GM19324 (cell line): ENCODE measurements at regions not wholly inside any gene's neighbourhood (a gene's known extent, or its start where the extent isn't known, plus 50 kb on each side); places are given as distances from the start of the nearest gene placed in this dataset.
"Not testable (repeated sequence)": the region's sequence is repeated elsewhere in the genome, so short reads cannot be mapped to it uniquely, and the experiment has no call there.

Experiments
- ATAC-seq: cut with Tn5 transposase; IDR thresholded peaks from one replicate; pipeline ENCODE4 v1.9.1; 2021; ENCODE audit warnings: mild to moderate bottlenecking, moderate library complexity; ENCODE audit not compliant: unreplicated experiment, low FRiP score

DNA sequence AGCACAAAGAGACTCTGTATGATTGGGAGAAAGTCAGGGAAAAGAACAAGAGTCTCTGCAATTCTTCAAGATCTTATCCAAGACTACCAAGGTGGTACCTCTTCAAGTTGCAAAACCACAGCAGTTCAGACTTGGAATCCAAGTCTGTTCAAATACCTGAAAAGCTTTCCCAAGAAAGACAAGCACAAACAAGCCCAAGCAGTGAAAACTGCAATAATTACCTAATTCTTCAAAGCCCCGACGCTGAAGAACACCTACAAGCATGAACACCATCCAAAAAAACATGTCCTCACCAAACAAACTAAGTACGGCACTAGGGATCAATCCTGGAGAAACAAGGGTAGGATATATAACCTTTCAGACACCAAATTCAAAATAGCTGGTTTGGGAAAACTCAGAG, 299.3 kb upstream of the ALCAM start:
- no peak for ATAC-seq

DNA sequence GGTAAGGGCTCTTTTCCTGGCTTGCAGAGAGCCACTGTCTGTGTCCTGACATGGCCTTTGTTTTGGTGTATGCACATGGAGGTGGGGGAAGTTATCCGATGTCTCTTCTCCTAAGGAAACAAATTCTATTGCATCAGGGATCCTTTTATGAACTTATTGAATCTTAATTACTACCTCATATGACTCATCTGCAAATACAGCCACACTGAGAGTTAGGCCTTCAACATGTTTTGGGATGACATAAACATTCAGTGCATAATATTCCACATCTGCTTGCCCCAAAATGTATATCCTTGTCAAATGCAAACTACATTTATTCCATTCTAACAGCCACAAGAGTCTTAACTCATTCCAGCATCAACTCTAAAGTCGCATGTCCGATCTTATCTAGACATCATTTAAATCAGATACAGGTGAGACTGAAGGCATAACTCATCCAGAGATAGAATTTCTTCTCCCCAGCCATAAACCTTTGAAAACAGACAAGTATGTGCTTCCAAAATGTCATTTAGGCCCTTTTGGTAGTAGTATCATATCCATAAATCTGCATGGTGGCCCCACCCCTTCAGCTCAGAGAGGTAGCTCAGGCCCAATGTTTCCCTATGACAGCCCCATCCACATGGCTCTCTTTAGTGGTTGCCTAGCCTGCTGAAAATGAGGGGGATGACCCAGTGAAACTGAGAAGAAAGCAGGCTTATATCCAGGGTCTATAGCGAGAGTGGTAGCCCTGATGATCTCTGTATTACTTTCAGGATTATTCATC, 289.5 kb upstream of the ALCAM start:
- ATAC-seq: no peak

DNA sequence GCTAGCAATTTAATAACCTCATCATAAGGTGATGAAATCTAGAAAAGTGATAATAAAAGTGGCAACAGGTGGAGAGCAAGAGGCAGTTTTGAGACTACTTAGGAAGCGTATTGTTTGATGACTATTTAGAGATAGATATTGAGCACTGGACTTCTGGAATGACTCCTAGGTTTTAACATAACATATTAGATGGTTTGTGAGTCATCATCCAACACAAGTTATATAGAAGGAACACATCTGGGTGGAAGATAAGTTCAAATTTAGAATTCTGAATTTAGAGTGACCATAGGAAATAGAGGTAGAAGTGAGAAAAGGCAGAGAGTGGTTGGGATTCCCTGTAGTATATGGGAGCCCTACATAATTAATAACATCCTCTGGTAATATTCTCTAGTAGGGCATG, 282.8 kb upstream of the ALCAM start:
- ATAC-seq: no peak

DNA sequence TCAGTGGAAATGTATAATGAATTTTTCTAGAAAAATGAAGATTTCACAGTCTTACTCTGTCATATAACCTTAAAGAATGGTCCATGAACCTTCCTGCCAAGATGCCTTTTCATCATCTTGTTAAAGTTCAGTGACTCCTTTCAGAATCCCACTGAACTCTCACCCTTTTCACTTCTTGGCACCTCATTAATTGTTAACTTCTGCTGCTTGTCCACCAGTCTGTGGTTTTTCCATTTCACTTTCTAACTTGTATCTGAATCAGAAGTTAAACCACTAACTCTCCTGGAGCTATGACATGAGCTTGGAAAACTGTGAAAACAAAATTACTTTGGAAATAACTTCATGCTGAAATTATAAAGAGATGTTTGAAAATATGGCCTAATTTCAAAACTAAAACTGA, 281.2 kb upstream of the ALCAM start:
- ATAC-seq: no peak

DNA sequence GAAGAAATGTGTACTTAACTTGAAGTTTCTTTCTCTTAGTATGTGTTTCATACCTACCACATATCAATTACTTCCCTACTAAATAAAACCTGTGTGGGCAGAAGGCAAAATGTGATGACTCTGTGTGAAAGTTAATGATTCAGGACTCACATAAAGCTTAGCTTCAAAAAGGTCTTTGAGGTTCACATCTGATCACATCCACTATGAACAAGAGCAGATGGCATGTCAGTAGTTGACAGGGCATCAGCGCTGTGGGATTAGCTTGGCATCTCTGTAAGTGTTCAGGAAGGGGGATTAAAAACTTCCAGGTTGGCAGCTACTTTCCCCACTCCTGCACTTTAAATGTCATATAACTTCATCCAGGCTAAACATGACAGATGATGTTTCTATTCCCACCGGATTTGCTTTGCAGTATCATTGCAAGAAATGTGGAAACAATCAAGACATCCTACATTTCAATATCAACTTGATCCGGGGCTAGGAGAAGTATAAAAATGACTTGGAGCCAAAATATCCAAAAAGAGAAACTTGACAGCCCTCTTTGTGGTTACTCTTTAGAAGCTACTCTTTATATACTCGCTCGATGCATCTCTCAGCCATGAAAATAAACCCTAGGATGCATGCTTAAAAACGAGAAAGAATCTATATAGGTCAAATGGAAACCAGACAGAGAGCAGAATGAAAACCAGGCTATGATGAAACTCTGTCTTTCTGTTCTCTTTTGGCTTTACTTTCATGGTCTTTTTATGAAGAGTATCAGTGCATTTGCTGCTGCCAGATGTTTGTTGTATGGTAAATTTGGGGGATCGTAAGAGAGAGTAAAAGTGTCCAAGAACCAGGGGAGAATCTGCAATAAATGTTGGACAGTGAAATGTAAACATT, 273.1 kb upstream of the ALCAM start:
- no peak for ATAC-seq

DNA sequence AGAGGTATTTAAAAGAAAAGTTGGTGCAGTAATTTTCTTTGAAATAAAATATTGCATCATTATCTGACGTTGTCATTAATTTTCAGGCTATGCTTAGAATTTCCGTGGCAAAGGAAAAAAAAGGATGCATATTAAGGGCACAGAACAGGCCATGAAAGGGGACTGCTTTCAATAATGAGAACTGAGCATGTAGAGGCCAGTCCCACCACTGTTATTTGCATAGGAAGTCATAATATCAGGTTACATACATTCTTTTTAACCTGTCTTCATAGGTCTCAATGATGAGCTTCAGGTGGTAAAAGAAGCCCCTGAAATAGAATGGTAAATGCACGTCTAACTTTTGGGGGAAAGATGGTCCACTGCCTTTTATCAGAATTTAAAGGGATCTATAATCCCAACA, 272.1 kb upstream of the ALCAM start:
- no peak for ATAC-seq

DNA sequence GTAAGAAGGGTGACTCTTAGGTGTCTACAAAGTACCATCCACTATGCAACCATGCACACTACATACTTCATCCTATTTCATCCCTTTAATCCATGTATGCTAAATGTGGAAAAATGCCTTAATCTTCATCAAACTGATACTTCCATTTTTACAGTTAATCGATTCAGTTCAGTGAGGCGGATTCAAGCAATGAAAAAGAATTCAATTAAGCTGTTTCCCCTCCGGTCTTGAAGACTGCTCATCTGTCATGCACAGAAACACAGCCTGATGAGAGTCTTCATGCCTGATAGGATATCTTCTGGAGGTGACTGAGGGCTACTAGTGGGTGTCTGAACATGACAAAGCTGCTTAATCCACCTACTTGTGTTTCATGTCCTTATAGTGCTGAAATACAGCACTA, 270.6 kb upstream of the ALCAM start:
- ATAC-seq: no peak

DNA sequence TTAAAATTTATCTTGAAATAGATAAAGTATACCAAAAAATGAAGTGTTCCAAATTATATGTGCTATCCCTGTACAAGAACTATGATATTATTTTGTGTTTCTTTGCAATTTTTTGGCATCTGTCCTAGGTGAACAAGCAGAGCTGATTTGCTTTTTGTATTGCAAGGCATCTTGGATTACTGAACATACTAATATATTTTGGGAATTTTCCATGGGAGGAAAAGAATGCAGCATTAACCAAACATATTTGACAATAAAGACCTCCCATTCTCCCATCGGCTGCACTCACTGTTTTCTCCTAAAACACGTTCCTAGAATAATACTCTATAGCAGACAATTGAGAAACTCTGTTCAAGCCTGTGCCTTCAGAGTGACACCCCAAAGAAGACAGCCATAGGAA, 265.1 kb upstream of the ALCAM start:
- ATAC-seq: no peak

DNA sequence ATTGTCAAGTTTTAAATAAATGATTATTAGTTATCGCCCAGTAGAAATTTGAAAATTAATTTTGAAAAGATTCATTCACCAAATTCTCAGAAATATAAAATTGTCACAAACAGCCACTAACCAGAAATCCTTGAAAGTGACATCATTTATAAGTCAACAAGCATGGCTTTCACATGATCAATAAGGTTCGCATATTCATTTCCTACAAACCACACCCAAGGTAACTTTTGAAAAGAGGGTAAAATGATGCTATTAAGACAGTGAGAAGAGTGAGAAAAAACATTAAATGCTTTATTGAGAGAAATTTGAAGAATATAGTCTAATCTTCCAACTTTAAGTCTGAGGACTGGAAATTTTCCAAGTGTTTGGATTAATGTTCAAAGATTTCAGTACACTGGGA, 263.6 kb upstream of the ALCAM start:
- ATAC-seq: no peak

DNA sequence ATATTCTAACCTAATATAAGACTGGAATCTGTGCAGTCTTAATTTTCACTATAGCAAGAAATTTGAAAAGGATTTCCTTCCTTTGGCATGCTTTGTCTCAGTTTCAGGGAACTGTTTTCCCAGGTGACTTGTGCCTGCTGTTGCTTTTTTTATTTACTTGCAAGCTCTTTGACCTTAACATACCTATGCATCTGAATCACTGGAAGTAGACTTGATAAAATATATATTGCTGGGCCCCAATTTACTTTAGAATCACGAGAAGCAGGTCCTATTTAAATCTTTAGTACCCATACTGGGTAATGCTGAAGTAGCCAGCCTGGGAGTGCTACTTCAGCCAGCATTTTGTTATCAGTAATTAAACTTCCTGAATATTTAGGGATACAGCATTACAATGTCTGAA, 257.9 kb upstream of the ALCAM start:
- no peak for ATAC-seq

DNA sequence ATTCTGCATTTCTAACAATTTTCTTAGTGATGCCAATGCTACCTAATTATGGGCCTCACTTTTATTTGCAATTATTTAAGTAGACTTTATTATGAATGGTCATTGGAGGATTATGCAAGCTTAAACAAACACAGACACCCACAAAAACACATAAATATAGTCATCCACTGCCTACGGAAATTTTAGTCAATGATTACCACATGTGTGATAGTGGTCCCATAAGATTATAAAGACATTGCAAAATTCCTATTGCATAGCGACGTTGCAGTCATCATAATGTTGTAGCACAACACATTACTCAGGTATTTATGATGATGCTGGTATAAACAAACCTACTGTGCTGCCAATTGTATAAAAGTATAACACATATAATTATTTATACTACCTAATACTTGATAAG, 247.8 kb upstream of the ALCAM start:
- no peak for ATAC-seq

DNA sequence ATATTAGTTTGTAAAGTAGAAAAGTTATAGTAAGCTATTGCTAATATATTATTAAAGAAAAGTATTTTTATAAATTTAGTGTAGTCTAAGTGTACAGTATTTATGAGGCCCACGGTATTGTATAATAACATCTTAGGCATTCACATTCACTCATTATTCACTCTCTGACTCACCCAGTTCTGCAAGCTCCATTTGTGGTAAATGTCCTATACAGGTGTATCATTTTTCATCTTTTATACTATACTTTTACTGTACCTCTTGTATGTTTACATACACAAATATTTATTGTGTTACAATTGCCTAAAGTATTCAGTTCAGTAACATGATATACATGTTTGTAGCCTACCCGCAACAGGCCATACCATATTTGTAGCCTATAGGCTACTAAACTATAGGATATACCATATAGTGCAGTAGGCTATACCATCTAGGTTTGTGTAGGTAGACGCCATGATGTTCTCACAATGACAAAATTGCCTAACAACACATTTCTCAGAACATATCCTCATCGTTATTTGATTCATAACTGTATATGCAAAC, 246.8 kb upstream of the ALCAM start:
- no peak for ATAC-seq

DNA sequence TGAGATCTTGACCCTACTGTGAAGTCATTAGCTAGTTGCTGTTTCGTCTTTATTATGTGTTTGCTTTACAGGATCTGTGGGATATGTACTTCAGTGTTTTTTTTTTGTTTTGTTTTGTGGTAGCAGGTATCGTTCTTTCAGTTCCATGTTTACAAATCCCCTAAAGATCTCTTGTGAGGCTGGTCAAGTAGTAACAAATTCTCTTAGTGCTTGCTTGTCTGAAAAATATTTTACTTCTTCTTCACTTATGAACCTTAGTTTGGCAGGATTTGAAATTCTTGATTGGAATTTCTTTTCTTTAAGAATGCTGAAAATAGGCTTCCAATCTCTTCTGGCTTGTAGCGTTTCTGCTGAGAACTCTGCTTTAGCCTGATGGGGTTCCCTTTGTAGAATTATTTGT, 235.8 kb upstream of the ALCAM start:
- ATAC-seq: no peak

DNA sequence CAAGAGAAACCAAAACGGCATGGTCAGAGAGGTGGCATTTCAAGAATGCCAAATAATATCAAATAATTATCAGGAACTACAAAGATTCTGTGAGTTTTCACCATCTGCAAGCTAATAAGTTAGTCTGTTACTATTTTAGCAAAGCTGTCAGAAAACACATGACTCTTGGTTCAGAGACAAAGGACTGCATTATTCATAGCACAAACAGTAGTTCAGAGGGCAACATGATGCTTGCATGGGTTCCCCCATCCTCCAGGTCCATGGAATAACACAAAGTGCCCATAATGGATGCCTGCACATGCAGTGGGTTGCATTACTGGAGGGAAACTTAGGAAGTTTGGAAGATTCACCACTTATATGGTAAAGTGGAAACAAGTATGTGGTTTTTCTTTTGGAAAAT, 228.8 kb upstream of the ALCAM start:
- no peak for ATAC-seq

DNA sequence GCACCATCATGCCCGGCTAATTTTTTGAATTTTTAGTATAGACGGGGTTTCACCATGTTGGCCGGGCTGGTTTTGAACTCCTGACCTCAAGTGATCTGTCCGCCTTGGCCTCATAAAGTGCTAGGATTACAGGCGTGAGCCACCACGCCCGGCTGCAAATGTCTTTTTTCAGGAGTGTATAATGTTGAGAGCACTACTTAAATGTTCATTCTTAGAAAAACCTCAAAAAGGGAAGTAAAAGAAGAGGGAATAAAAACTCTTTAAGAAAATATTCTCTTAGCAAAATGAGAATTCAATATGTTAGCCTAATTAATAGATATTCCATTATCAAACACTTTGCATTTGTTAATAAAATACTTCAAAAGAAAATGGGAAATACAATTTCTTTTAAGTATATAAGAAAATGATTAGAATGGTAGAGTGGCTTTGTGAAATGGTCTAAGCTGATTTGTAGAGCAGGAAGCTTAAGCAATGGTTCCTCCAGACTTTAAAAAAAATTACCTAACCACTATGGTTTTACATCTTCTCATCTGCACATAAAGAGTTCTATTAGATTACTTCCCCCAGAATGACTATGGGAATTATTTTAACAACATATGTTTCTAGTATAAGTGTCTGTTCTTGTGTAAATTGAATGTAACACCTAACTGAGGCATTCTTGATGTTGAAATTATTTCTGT, 226.7 kb upstream of the ALCAM start:
- no peak for ATAC-seq

DNA sequence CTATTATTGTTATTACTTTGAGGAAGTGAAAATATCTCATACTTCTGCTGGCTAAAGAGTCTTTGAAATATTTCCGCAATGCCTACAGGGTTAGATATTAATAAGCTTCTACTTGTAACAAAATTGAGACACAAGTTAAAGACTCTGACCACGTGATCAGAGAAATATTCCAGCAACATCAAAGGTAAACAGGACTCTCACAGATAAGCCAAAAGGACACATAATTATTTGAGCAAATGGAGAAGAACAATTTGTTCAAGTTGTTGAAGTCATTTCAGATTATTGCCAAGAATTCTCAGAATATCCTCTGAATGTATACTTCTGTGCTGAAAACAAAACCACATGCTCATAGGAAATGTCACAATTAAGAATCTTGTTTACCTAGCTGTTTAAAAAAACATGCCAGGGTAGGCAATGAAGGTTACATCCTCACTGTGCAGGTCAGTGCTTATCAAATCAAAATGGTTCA, 225.8 kb upstream of the ALCAM start:
- ATAC-seq: no peak

DNA sequence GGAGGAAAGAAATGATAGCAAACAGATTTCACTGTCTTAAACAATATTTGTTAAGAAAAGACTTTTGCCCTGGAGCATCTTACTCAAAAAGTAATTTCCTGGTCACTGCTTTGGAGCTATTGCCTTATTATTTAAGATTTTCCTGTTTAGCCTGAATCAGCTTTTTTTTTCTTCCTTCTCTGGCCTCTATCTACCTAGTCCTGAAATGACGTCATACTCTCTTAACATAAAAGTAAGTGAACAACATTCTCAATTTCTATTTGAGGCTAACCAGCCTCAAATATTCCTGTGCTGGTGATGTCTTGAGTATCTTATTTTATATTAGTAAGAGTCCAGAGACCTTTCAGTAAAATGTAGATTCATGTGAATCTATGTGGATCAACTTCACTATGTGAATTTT, 221.9 kb upstream of the ALCAM start:
- ATAC-seq: no peak

DNA sequence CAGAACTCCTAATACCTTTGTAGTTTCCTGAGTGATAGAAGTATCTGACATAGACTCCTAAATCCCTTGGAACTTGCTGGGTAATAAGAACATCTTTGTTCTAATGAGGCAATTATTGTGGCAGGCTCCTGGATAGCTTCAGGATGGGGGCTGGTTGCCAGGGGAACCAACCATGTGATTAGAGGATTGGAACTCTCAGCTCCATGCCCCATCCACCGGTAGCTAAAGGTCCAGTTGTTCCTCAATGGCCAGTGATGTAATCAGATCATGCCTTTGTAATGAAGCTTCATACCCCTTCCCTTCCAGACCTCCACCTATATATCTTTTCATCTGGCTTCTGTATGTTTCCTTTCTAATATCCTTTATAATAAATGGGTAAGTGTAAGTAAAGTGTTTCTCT, 221.2 kb upstream of the ALCAM start:
- no peak for ATAC-seq

DNA sequence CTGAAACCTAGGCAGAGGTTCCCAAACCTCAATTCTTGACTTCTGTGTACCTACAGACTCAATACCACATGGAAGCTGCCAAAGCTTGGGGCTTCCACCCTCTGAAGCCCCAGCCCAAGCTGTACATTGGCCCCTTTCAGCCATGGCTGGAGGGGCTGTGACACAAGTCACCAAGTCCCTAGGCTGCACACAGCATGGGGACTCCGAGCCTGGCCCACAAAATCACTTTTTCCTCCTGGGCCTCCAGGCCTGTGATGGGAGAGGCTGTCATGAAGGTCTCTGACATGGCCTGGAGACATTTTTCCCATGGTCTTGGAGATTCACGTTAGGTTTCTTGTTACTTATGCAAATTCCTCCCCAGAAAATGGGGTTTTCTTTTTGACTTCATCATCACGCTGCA, 217.5 kb upstream of the ALCAM start:
- ATAC-seq: not testable (repeated sequence)

DNA sequence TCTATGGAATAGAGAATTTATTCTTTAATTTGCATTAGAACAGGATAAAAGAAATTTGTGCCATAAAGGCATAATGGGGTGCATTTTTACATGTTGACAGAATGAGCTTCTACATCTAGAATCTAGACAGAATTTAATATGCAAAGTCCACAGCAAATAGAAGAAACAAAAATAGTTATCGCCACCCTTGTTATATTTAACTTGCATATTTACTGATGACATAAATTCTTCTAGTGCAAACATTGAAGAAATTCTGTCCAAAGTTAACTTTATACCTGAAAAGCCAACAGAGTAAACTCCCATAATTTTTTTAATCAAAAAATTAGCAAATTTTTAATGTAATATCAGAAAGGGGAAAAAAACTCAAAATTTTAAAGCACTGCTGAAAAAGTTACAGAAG, 213.7 kb upstream of the ALCAM start:
- no peak for ATAC-seq

DNA sequence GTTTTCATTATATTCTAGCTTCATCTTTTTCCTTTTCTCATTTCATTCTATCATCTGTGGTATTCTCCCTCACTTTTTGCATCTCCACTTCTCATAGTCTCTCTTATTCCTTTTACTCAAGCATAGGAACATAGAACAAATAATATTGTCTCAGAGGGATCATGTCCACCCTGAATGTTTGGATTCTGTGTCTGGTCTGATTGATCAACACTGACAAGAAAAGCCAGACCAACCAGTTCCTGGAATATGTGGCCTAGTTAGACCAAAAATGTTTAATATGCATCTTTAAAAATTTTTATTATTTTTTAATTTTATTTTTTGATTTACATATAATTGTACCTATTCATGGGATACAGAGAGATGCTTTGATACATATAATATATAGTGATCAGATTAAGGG, 212.0 kb upstream of the ALCAM start:
- no peak for ATAC-seq
